ENCODE measurements at regions not wholly inside any gene's neighbourhood (a gene's known extent, or its start where the extent isn't known, plus 50 kb on each side); places are given as distances from the start of the nearest gene placed in this dataset.

DNA sequence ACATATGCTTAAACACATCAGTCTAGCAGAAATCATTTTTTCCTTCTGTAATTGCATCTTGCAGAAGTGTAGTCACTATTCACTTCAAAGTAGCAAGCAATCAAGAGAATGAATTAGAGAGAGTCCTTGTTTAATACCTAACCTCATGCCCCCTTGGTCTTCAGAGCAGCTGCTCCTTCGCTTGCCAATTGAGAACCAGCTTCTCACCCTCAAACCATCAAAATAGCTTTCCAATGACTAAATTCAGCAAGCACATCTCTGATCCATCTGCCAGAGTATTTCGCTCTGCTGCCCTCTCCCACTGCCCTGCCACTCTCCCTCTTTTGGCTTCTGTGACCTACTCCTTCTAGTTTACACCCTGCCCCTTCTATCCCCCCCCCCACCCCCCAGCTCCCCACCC, 120.7 kb upstream of the AGAP1 start:
- no peak for TF ChIP-seq GABPA (IDR thresholded peaks at IDR 0.05; ENCODE audit: low read depth)
- no peak for TF ChIP-seq POLR2AphosphoS5 (IDR thresholded peaks at IDR 0.05; ENCODE audit: low read depth)
